Myocyte (in vitro differentiated cells): ENCODE measurements at regions not wholly inside any gene's neighbourhood (a gene's known extent, or its start where the extent isn't known, plus 50 kb on each side); places are given as distances from the start of the nearest gene placed in this dataset.

Experiments used
- DNase-seq: peaks from one replicate; pipeline ENCODE4 v3.0.0-alpha.2; 2012; ENCODE audit warnings: low read depth

DNA sequence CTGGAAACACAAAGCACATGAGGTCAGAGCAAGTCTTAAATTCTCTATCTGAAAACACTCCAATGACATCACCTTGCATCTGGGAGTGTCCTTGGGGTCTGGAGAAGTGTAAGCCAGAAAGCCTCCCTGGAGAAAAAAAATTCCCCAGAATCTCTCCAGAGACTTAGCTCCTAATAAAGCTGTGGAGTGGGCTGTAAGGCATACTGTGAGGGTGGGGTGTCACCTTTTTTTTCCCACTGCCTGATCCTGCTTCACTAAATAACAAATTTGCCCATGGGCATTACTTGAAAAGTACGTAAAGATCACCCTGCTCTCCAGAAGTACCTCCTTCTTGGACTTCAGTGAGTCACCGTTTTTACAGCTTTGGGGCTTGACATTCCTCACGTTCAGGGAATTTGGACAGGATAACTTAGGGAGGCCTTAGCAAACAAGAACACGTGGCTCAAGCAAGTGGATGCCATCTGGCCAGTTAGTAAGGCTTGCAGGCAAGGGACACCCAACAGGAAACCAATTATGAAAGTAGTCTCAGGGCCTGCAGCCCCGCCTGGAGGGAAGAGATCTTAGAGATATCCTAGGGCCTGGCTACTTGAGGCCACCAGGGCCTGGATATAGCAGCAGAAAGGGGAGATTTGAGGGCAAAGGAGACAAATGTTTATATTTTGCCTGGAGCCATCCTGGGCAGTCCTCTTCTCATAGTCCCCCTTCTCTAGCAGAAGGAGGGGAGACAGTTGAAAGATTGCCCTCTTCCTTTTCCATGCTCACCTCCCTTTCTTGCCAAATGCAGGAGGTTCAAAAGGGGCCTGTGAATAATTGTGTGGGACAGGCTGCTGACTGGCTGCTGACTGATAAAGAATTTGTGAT, 60.1 kb upstream of the PLAC1 start:
- peak; percentile 84 for DNase-seq

GRCh38 chrX:134717698-134718097, 59.4 kb upstream of the PLAC1 start:
- peak; percentile 57 for DNase-seq

- DNase-seq, result no peak
Measured at GRCh38 chrX:134716620-134717012, 58.3 kb upstream of the PLAC1 start.

- no peak for DNase-seq
Measured at GRCh38 chrX:134715930-134716619, 57.8 kb upstream of the PLAC1 start.

- DNase-seq, result no peak
Measured at GRCh38 chrX:134714633-134715110, 56.4 kb upstream of the PLAC1 start.

GRCh38 chrX:134713618-134714107, 55.4 kb upstream of the PLAC1 start:
- no peak for DNase-seq

- no peak for DNase-seq
Measured at GRCh38 chrX:134712272-134712671, 54.0 kb upstream of the PLAC1 start.

GRCh38 chrX:134711135-134711921, 53.1 kb upstream of the PLAC1 start:
- no peak for DNase-seq
